Activated naive CD4-positive, alpha-beta T cell treated with Interleukin-2 at 50 U/mL for 16 hours (primary cell): ENCODE measurements at regions not wholly inside any gene's neighbourhood (a gene's known extent, or its start where the extent isn't known, plus 50 kb on each side); places are given as distances from the start of the nearest gene placed in this dataset.

Source experiments
- DNase-seq: peaks from one replicate; pipeline ENCODE4 v3.0.0-alpha.2; 2020

- no peak for DNase-seq
Observed at GRCh38 chr1:13878021-13878420, 178.0 kb downstream of the PRDM2 start.

- DNase-seq = no peak
Observed at GRCh38 chr1:13878451-13878850, 178.5 kb downstream of the PRDM2 start.

GRCh38 chr1:13881385-13882088 is 181.5 kb downstream of the PRDM2 start:
- no peak for DNase-seq

GRCh38 chr1:13888351-13888986 is 188.5 kb downstream of the PRDM2 start:
- DNase-seq = no peak

GRCh38 chr1:13889495-13889894 is 189.5 kb downstream of the PRDM2 start:
- DNase-seq = no peak

GRCh38 chr1:13890766-13891165 is 190.8 kb downstream of the PRDM2 start:
- no peak for DNase-seq

GRCh38 chr1:13892198-13892597 is 192.2 kb downstream of the PRDM2 start:
- DNase-seq = no peak

- DNase-seq = no peak
Observed at GRCh38 chr1:13892671-13893325, 192.8 kb downstream of the PRDM2 start.

GRCh38 chr1:13893409-13893821 is 193.4 kb downstream of the PRDM2 start:
- DNase-seq = no peak

- no peak for DNase-seq
Observed at GRCh38 chr1:13896932-13897331, 196.9 kb downstream of the PRDM2 start.

GRCh38 chr1:13898406-13898805 is 198.4 kb downstream of the PRDM2 start:
- no peak for DNase-seq

- no peak for DNase-seq
Observed at GRCh38 chr1:13899856-13900255, 199.9 kb downstream of the PRDM2 start.

- no peak for DNase-seq
Observed at GRCh38 chr1:13900583-13900982, 200.6 kb downstream of the PRDM2 start.

- no peak for DNase-seq
Observed at GRCh38 chr1:13901039-13901438, 201.1 kb downstream of the PRDM2 start.

- DNase-seq = no peak
Observed at GRCh38 chr1:13901597-13901996, 201.6 kb downstream of the PRDM2 start.

GRCh38 chr1:13908128-13908527 is 208.1 kb downstream of the PRDM2 start:
- no peak for DNase-seq

- DNase-seq = no peak
Observed at GRCh38 chr1:13911697-13912619, 212.0 kb downstream of the PRDM2 start.

- no peak for DNase-seq
Observed at GRCh38 chr1:13913396-13913795, 213.4 kb downstream of the PRDM2 start.

- DNase-seq = no peak
Observed at GRCh38 chr1:13916530-13916929, 216.5 kb downstream of the PRDM2 start.

GRCh38 chr1:13917607-13918006 is 217.6 kb downstream of the PRDM2 start:
- no peak for DNase-seq

GRCh38 chr1:13918862-13919261 is 218.9 kb downstream of the PRDM2 start:
- DNase-seq = no peak

- DNase-seq = no peak
Observed at GRCh38 chr1:13921190-13921589, 221.2 kb downstream of the PRDM2 start.

- no peak for DNase-seq
Observed at GRCh38 chr1:13922466-13923110, 222.6 kb downstream of the PRDM2 start.
